ENCODE measurements at regions not wholly inside any gene's neighbourhood (a gene's known extent, or its start where the extent isn't known, plus 50 kb on each side); places are given as distances from the start of the nearest gene placed in this dataset.

GRCh38 chr2:102967451-102967850 lies 205.6 kb downstream of the TMEM182 start:
- H3K9me3 ChIP-seq = no peaks in the 10 kb centered on the region
- no peak for TF ChIP-seq CTCF (IDR thresholded peaks at IDR 0.05)
- no peaks in the 10 kb centered on the region for H3K4me1 ChIP-seq (ENCODE audit: control insufficient read depth in 1 of 2, insufficient read depth in 1 of 2, low read depth in 1 of 2, low read length in 1 of 2)
- no peaks in the 10 kb centered on the region for H3K36me3 ChIP-seq
- no peak overlapping the region for H3K27ac ChIP-seq
- no peak overlapping the region for H3K4me3 ChIP-seq (ENCODE audit: low read depth in 1 of 2, low read length in 1 of 2)
- H3K27me3 ChIP-seq = no peaks in the 10 kb centered on the region

- H3K27me3 ChIP-seq = no peaks in the 10 kb centered on the region
- no peak overlapping the region for H3K4me3 ChIP-seq (ENCODE audit: low read depth in 1 of 2, low read length in 1 of 2)
- no peaks in the 10 kb centered on the region for H3K4me1 ChIP-seq (ENCODE audit: control insufficient read depth in 1 of 2, insufficient read depth in 1 of 2, low read depth in 1 of 2, low read length in 1 of 2)
- no peaks in the 10 kb centered on the region for H3K36me3 ChIP-seq
- H3K27ac ChIP-seq = no peak overlapping the region
- H3K9me3 ChIP-seq = no peaks in the 10 kb centered on the region
- no peak for TF ChIP-seq CTCF (IDR thresholded peaks at IDR 0.05)
Observed at GRCh38 chr2:102968375-102968774, 206.5 kb downstream of the TMEM182 start.

- Histone ChIP-seq H3K9me3 (no peaks in the 10 kb centered on the region), H3K36me3 (no peaks in the 10 kb centered on the region), H3K4me3 (ENCODE audit: low read depth in 1 of 2, low read length in 1 of 2) (no peak overlapping the region), H3K27me3 (no peaks in the 10 kb centered on the region), H3K27ac (no peak overlapping the region), H3K4me1 (ENCODE audit: control insufficient read depth in 1 of 2, insufficient read depth in 1 of 2, low read depth in 1 of 2, low read length in 1 of 2) (no peaks in the 10 kb centered on the region)
- no peak for TF ChIP-seq CTCF (IDR thresholded peaks at IDR 0.05)
Observed at GRCh38 chr2:102971701-102972100, 209.9 kb downstream of the TMEM182 start.

- TF ChIP-seq CTCF (IDR thresholded peaks at IDR 0.05) = no peak
- H3K36me3 ChIP-seq = no peaks in the 10 kb centered on the region
- no peaks in the 10 kb centered on the region for H3K9me3 ChIP-seq
- no peaks in the 10 kb centered on the region for H3K27me3 ChIP-seq
- no peaks in the 10 kb centered on the region for H3K4me1 ChIP-seq (ENCODE audit: control insufficient read depth in 1 of 2, insufficient read depth in 1 of 2, low read depth in 1 of 2, low read length in 1 of 2)
- no peak overlapping the region for H3K4me3 ChIP-seq (ENCODE audit: low read depth in 1 of 2, low read length in 1 of 2)
- no peak overlapping the region for H3K27ac ChIP-seq
Observed at GRCh38 chr2:102975996-102976975, 214.5 kb downstream of the TMEM182 start.

GRCh38 chr2:102977426-102978090 lies 215.7 kb downstream of the TMEM182 start:
- Histone ChIP-seq H3K27me3 (no peaks in the 10 kb centered on the region), H3K27ac (no peak overlapping the region), H3K9me3 (no peaks in the 10 kb centered on the region), H3K36me3 (no peaks in the 10 kb centered on the region), H3K4me3 (ENCODE audit: low read depth in 1 of 2, low read length in 1 of 2) (no peak overlapping the region), H3K4me1 (ENCODE audit: control insufficient read depth in 1 of 2, insufficient read depth in 1 of 2, low read depth in 1 of 2, low read length in 1 of 2) (no peaks in the 10 kb centered on the region)
- no peak for TF ChIP-seq CTCF (IDR thresholded peaks at IDR 0.05)

Data from neutrophil (primary cell).